ENCODE measurements at regions not wholly inside any gene's neighbourhood (a gene's known extent, or its start where the extent isn't known, plus 50 kb on each side); places are given as distances from the start of the nearest gene placed in this dataset.

- H3K4me1 ChIP-seq (ENCODE audit: control insufficient read depth, insufficient read depth, low read length) = no peaks in the 10 kb centered on the region
- no peaks in the 10 kb centered on the region for H3K36me3 ChIP-seq (ENCODE audit: control insufficient read depth, insufficient read depth, low read length)
- 93 to 97% methylated on average over 4 to 6 of the region's 6 CpGs for WGBS, 2 experiments
- H3K4me3 ChIP-seq (ENCODE audit: insufficient read depth, low read depth, low read length) = no peak overlapping the region
- H3K9me3 ChIP-seq (ENCODE audit: control insufficient read depth, low read length) = no peaks in the 10 kb centered on the region
- H3K27ac ChIP-seq (ENCODE audit: insufficient read depth, low read depth, low read length, poor library complexity, severe bottlenecking) = no peak overlapping the region
- H3K27me3 ChIP-seq (ENCODE audit: control insufficient read depth, insufficient read depth, low read length, poor library complexity, severe bottlenecking) = peaks cover 2% of the 10 kb centered on the region
Measured at GRCh38 chr1:5304702-5305101, 650.3 kb downstream of the AJAP1 start.

- Histone ChIP-seq H3K36me3 (ENCODE audit: control insufficient read depth, insufficient read depth, low read length) (no peaks in the 10 kb centered on the region), H3K9me3 (ENCODE audit: control insufficient read depth, low read length) (no peaks in the 10 kb centered on the region), H3K27ac (ENCODE audit: insufficient read depth, low read depth, low read length, poor library complexity, severe bottlenecking) (no peak overlapping the region), H3K4me1 (ENCODE audit: control insufficient read depth, insufficient read depth, low read length) (peaks cover 10% of the 10 kb centered on the region), H3K4me3 (ENCODE audit: insufficient read depth, low read depth, low read length) (no peak overlapping the region), H3K27me3 (ENCODE audit: control insufficient read depth, insufficient read depth, low read length, poor library complexity, severe bottlenecking) (no peaks in the 10 kb centered on the region)
- WGBS, 2 experiments = 94 to 97% methylated on average over 6 of the region's 6 CpGs
Measured at GRCh38 chr1:5298376-5298775, 644.0 kb downstream of the AJAP1 start.

GRCh38 chr1:5297886-5298239 lies 643.5 kb downstream of the AJAP1 start:
- Histone ChIP-seq H3K4me3 (ENCODE audit: insufficient read depth, low read depth, low read length) (no peak overlapping the region), H3K4me1 (ENCODE audit: control insufficient read depth, insufficient read depth, low read length) (peaks cover 10% of the 10 kb centered on the region), H3K36me3 (ENCODE audit: control insufficient read depth, insufficient read depth, low read length) (no peaks in the 10 kb centered on the region), H3K27me3 (ENCODE audit: control insufficient read depth, insufficient read depth, low read length, poor library complexity, severe bottlenecking) (no peaks in the 10 kb centered on the region), H3K27ac (ENCODE audit: insufficient read depth, low read depth, low read length, poor library complexity, severe bottlenecking) (no peak overlapping the region), H3K9me3 (ENCODE audit: control insufficient read depth, low read length) (no peaks in the 10 kb centered on the region)
- WGBS, 2 experiments = 90 to 94% methylated on average over 1 of the region's 1 CpG

GRCh38 chr1:5297180-5297885 lies 642.9 kb downstream of the AJAP1 start:
- Histone ChIP-seq H3K27ac (ENCODE audit: insufficient read depth, low read depth, low read length, poor library complexity, severe bottlenecking) (no peak overlapping the region), H3K36me3 (ENCODE audit: control insufficient read depth, insufficient read depth, low read length) (no peaks in the 10 kb centered on the region), H3K4me1 (ENCODE audit: control insufficient read depth, insufficient read depth, low read length) (peaks cover 10% of the 10 kb centered on the region), H3K9me3 (ENCODE audit: control insufficient read depth, low read length) (no peaks in the 10 kb centered on the region), H3K4me3 (ENCODE audit: insufficient read depth, low read depth, low read length) (no peak overlapping the region), H3K27me3 (ENCODE audit: control insufficient read depth, insufficient read depth, low read length, poor library complexity, severe bottlenecking) (no peaks in the 10 kb centered on the region)
- WGBS, 2 experiments = 89 to 90% methylated on average over 9 of the region's 9 CpGs

GRCh38 chr1:5296557-5297179 lies 642.3 kb downstream of the AJAP1 start:
- H3K27me3 ChIP-seq (ENCODE audit: control insufficient read depth, insufficient read depth, low read length, poor library complexity, severe bottlenecking) = no peaks in the 10 kb centered on the region
- peaks cover 10% of the 10 kb centered on the region for H3K4me1 ChIP-seq (ENCODE audit: control insufficient read depth, insufficient read depth, low read length)
- WGBS, 2 experiments = 90 to 92% methylated on average over 18 of the region's 18 CpGs
- H3K4me3 ChIP-seq (ENCODE audit: insufficient read depth, low read depth, low read length) = no peak overlapping the region
- no peaks in the 10 kb centered on the region for H3K36me3 ChIP-seq (ENCODE audit: control insufficient read depth, insufficient read depth, low read length)
- H3K27ac ChIP-seq (ENCODE audit: insufficient read depth, low read depth, low read length, poor library complexity, severe bottlenecking) = no peak overlapping the region
- no peaks in the 10 kb centered on the region for H3K9me3 ChIP-seq (ENCODE audit: control insufficient read depth, low read length)

- 67 to 76% methylated on average over 12 of the region's 12 CpGs for WGBS, 2 experiments
- H3K36me3 ChIP-seq (ENCODE audit: control insufficient read depth, insufficient read depth, low read length) = no peaks in the 10 kb centered on the region
- no peak overlapping the region for H3K27ac ChIP-seq (ENCODE audit: insufficient read depth, low read depth, low read length, poor library complexity, severe bottlenecking)
- H3K27me3 ChIP-seq (ENCODE audit: control insufficient read depth, insufficient read depth, low read length, poor library complexity, severe bottlenecking) = no peaks in the 10 kb centered on the region
- H3K4me3 ChIP-seq (ENCODE audit: insufficient read depth, low read depth, low read length) = no peak overlapping the region
- no peaks in the 10 kb centered on the region for H3K9me3 ChIP-seq (ENCODE audit: control insufficient read depth, low read length)
- H3K4me1 ChIP-seq (ENCODE audit: control insufficient read depth, insufficient read depth, low read length) = peaks cover 10% of the 10 kb centered on the region
Measured at GRCh38 chr1:5296095-5296494, 641.7 kb downstream of the AJAP1 start.

- Histone ChIP-seq H3K9me3 (ENCODE audit: control insufficient read depth, low read length) (no peaks in the 10 kb centered on the region), H3K4me1 (ENCODE audit: control insufficient read depth, insufficient read depth, low read length) (peaks cover 6% of the 10 kb centered on the region), H3K27me3 (ENCODE audit: control insufficient read depth, insufficient read depth, low read length, poor library complexity, severe bottlenecking) (no peaks in the 10 kb centered on the region), H3K36me3 (ENCODE audit: control insufficient read depth, insufficient read depth, low read length) (no peaks in the 10 kb centered on the region), H3K4me3 (ENCODE audit: insufficient read depth, low read depth, low read length) (no peak overlapping the region), H3K27ac (ENCODE audit: insufficient read depth, low read depth, low read length, poor library complexity, severe bottlenecking) (no peak overlapping the region)
- 76 to 77% methylated on average over 6 of the region's 6 CpGs for WGBS, 2 experiments
Measured at GRCh38 chr1:5291889-5292288, 637.5 kb downstream of the AJAP1 start.

- Histone ChIP-seq H3K36me3 (ENCODE audit: control insufficient read depth, insufficient read depth, low read length) (no peaks in the 10 kb centered on the region), H3K27ac (ENCODE audit: insufficient read depth, low read depth, low read length, poor library complexity, severe bottlenecking) (no peak overlapping the region), H3K4me3 (ENCODE audit: insufficient read depth, low read depth, low read length) (no peak overlapping the region), H3K27me3 (ENCODE audit: control insufficient read depth, insufficient read depth, low read length, poor library complexity, severe bottlenecking) (no peaks in the 10 kb centered on the region), H3K9me3 (ENCODE audit: control insufficient read depth, low read length) (no peaks in the 10 kb centered on the region), H3K4me1 (ENCODE audit: control insufficient read depth, insufficient read depth, low read length) (no peaks in the 10 kb centered on the region)
- WGBS, 2 experiments = 83 to 86% methylated on average over 17 of the region's 17 CpGs
Measured at GRCh38 chr1:5287178-5288150, 633.1 kb downstream of the AJAP1 start.

GRCh38 chr1:5286244-5286643 lies 631.8 kb downstream of the AJAP1 start:
- Histone ChIP-seq H3K27ac (ENCODE audit: insufficient read depth, low read depth, low read length, poor library complexity, severe bottlenecking) (no peak overlapping the region), H3K4me3 (ENCODE audit: insufficient read depth, low read depth, low read length) (no peak overlapping the region), H3K4me1 (ENCODE audit: control insufficient read depth, insufficient read depth, low read length) (no peaks in the 10 kb centered on the region), H3K9me3 (ENCODE audit: control insufficient read depth, low read length) (no peaks in the 10 kb centered on the region), H3K36me3 (ENCODE audit: control insufficient read depth, insufficient read depth, low read length) (no peaks in the 10 kb centered on the region), H3K27me3 (ENCODE audit: control insufficient read depth, insufficient read depth, low read length, poor library complexity, severe bottlenecking) (no peaks in the 10 kb centered on the region)
- WGBS, 2 experiments = 82 to 95% methylated on average over 2 of the region's 2 CpGs

GRCh38 chr1:5274527-5274926 lies 620.1 kb downstream of the AJAP1 start:
- Histone ChIP-seq H3K4me1 (ENCODE audit: control insufficient read depth, insufficient read depth, low read length) (peaks cover 15% of the 10 kb centered on the region), H3K9me3 (ENCODE audit: control insufficient read depth, low read length) (no peaks in the 10 kb centered on the region), H3K27me3 (ENCODE audit: control insufficient read depth, insufficient read depth, low read length, poor library complexity, severe bottlenecking) (peaks cover 40% of the 10 kb centered on the region), H3K4me3 (ENCODE audit: insufficient read depth, low read depth, low read length) (no peak overlapping the region), H3K27ac (ENCODE audit: insufficient read depth, low read depth, low read length, poor library complexity, severe bottlenecking) (no peak overlapping the region), H3K36me3 (ENCODE audit: control insufficient read depth, insufficient read depth, low read length) (no peaks in the 10 kb centered on the region)
- 36 to 40% methylated on average over 5 of the region's 5 CpGs for WGBS, 2 experiments

Data from ectodermal cell (in vitro differentiated cells).